ENCODE measurements at regions not wholly inside any gene's neighbourhood (a gene's known extent, or its start where the extent isn't known, plus 50 kb on each side); places are given as distances from the start of the nearest gene placed in this dataset.
"Not testable (repeated sequence)": the region's sequence is repeated elsewhere in the genome, so short reads cannot be mapped to it uniquely, and the experiment has no call there.

GRCh38 chr5:14930486-14930885 lies 58.9 kb upstream of the ANKH start:
- TF ChIP-seq CTCF (conservative IDR thresholded peaks at IDR 0.05; ENCODE audit: low read depth): no peak
- H3K27ac ChIP-seq: no peak overlapping the region
- CTCF ChIA-PET: no interaction called here
- POLR2A ChIA-PET (ENCODE audit: low non-redundant PET): no interaction called here
- DNase-seq (ENCODE audit: low spot score): no peak

GRCh38 chr5:14929293-14930065 lies 57.9 kb upstream of the ANKH start:
- ChIA-PET POLR2A (ENCODE audit: low non-redundant PET) (no interaction called here), CTCF (interaction anchor here (1.0 kb wide), 1 partner anchor 202 kb away, joined by 3 read pairs; no protein-coding TSS in a partner anchor)
- no peak for TF ChIP-seq CTCF (conservative IDR thresholded peaks at IDR 0.05; ENCODE audit: low read depth)
- no peak overlapping the region for H3K27ac ChIP-seq
- DNase-seq (ENCODE audit: low spot score): no peak

GRCh38 chr5:14928661-14929060 lies 57.1 kb upstream of the ANKH start:
- CTCF ChIA-PET: interaction anchor here (0.6 to 1.0 kb wide), 2 partner anchors 17 to 201 kb away, joined by 3 to 5 read pairs; no protein-coding TSS in a partner anchor
- no peak overlapping the region for H3K27ac ChIP-seq
- no peak for TF ChIP-seq CTCF (conservative IDR thresholded peaks at IDR 0.05; ENCODE audit: low read depth)
- POLR2A ChIA-PET (ENCODE audit: low non-redundant PET): no interaction called here
- DNase-seq (ENCODE audit: low spot score): peak; percentile 19

- ChIA-PET CTCF (no interaction called here), POLR2A (ENCODE audit: low non-redundant PET) (no interaction called here)
- no peak for TF ChIP-seq CTCF (conservative IDR thresholded peaks at IDR 0.05; ENCODE audit: low read depth)
- DNase-seq (ENCODE audit: low spot score): no peak
- H3K27ac ChIP-seq: no peak overlapping the region
Measured at GRCh38 chr5:14925326-14925725, 53.7 kb upstream of the ANKH start.

- DNase-seq (ENCODE audit: low spot score); H3K27ac ChIP-seq; POLR2A ChIA-PET (ENCODE audit: low non-redundant PET): not testable (repeated sequence)
- CTCF ChIA-PET: interaction anchor here (0.6 kb wide), 1 partner anchor 1490 kb away, joined by 3 read pairs; no protein-coding TSS in a partner anchor
Measured at GRCh38 chr5:14922952-14923351, 51.4 kb upstream of the ANKH start.

- TF ChIP-seq CTCF (conservative IDR thresholded peaks at IDR 0.05; ENCODE audit: low read depth): no peak
- DNase-seq (ENCODE audit: low spot score): no peak
- H3K27ac ChIP-seq: no peak overlapping the region
- CTCF ChIA-PET: interaction anchor here (0.6 kb wide), 1 partner anchor 1490 kb away, joined by 3 read pairs; no protein-coding TSS in a partner anchor
- POLR2A ChIA-PET (ENCODE audit: low non-redundant PET): no interaction called here
Measured at GRCh38 chr5:14922456-14922855, 50.9 kb upstream of the ANKH start.

All from RWPE1 (cell line).